HepG2 (cell line): ENCODE measurements at regions not wholly inside any gene's neighbourhood (a gene's known extent, or its start where the extent isn't known, plus 50 kb on each side); places are given as distances from the start of the nearest gene placed in this dataset.

Experiments
- DR1 ChIP-seq: sonication (generic); formaldehyde crosslinking; IDR thresholded peaks from 2 replicates; pipeline ENCODE4 v1.8.0; 2021; ENCODE audit warnings: mild to moderate bottlenecking, missing genetic modification reagents, inconsistent platforms
- GTF3A ChIP-seq: sonication (generic); formaldehyde crosslinking; conservative IDR thresholded peaks from 2 replicates; pipeline ENCODE4 v1.4.0; 2020; ENCODE audit warnings: mild to moderate bottlenecking, missing genetic modification reagents
- HNF4A ChIP-seq: sonication (generic); formaldehyde crosslinking; IDR thresholded peaks from 2 replicates; pipeline ENCODE4 v1.4.0; 2020; ENCODE audit warnings: missing genetic modification reagents
- MAZ ChIP-seq, 2 experiments: sonication (generic) in 1 of 2; formaldehyde crosslinking in 1 of 2; IDR thresholded peaks; 2 replicates each; pipeline versions ENCODE4 v1.5.0 to v1.6.1; 2012 to 2020; ENCODE audit warnings: low read depth in 2 of 2, mild to moderate bottlenecking in 2 of 2, borderline replicate concordance in 1 of 2, improper control_type of control experiment in 1 of 2, low read length in 1 of 2, missing genetic modification reagents in 1 of 2, moderate library complexity in 1 of 2
- NFE2L1 ChIP-seq: sonication (generic); formaldehyde crosslinking; IDR thresholded peaks from 2 replicates; pipeline ENCODE4 v1.4.0; 2020; ENCODE audit warnings: missing genetic modification reagents, mild to moderate bottlenecking, borderline replicate concordance
- NONO ChIP-seq, 2 experiments: fragments of 450-650 bp in 1 of 2; sonication (generic) in 1 of 2; formaldehyde crosslinking in 1 of 2; IDR thresholded peaks in 1 of 2; conservative IDR thresholded peaks in 1 of 2; 2 replicates each; pipeline versions ENCODE4 v1.6.1 to v1.8.0; 2017 to 2022; ENCODE audit warnings: mild to moderate bottlenecking in 1 of 2, missing genetic modification reagents in 1 of 2, moderate library complexity in 1 of 2
- RFX5 ChIP-seq: IDR thresholded peaks from 2 replicates; pipeline ENCODE4 v1.6.1; 2011; ENCODE audit warnings: low read depth, low read length, improper control_type of control experiment
- TIGD3 ChIP-seq: sonication (generic); formaldehyde crosslinking; IDR thresholded peaks from 2 replicates; pipeline ENCODE4 v1.5.1; 2020; ENCODE audit warnings: mild to moderate bottlenecking, missing genetic modification reagents, borderline replicate concordance
- ZMYM4 ChIP-seq: sonication (generic); formaldehyde crosslinking; IDR thresholded peaks from 2 replicates; pipeline ENCODE4 v1.8.1; 2023; ENCODE audit warnings: mild to moderate bottlenecking, missing genetic modification reagents
- ZNF121 ChIP-seq: sonication (generic); formaldehyde crosslinking; IDR thresholded peaks from 2 replicates; pipeline ENCODE4 v1.5.0; 2020; ENCODE audit warnings: mild to moderate bottlenecking, missing genetic modification reagents
- ZNF556 ChIP-seq: sonication (generic); formaldehyde crosslinking; IDR thresholded peaks from 2 replicates; pipeline ENCODE4 v1.4.0; 2020; ENCODE audit warnings: mild to moderate bottlenecking, missing genetic modification reagents, borderline replicate concordance
- ZNF704 ChIP-seq: sonication (generic); formaldehyde crosslinking; IDR thresholded peaks from 2 replicates; pipeline ENCODE4 v1.8.1; 2023; ENCODE audit warnings: mild to moderate bottlenecking, inconsistent platforms, moderate library complexity, missing genetic modification reagents, borderline replicate concordance
- ZSCAN29 ChIP-seq: sonication (generic); formaldehyde crosslinking; conservative IDR thresholded peaks from 2 replicates; pipeline ENCODE4 v1.4.0; 2020; ENCODE audit warnings: mild to moderate bottlenecking, missing genetic modification reagents
- TF ChIP-seq, protein P1 (sequence below): sonication (generic); formaldehyde crosslinking; IDR thresholded peaks from 2 replicates; pipeline ENCODE4 v1.5.0; 2020; ENCODE audit warnings: mild to moderate bottlenecking, missing genetic modification reagents, borderline replicate concordance
- TF ChIP-seq, protein P2 (sequence below): sonication (generic); formaldehyde crosslinking; IDR thresholded peaks from 2 replicates; pipeline ENCODE4 v1.8.0; 2022; ENCODE audit warnings: mild to moderate bottlenecking, missing genetic modification reagents; ENCODE audit not compliant: insufficient replicate concordance
- TF ChIP-seq, protein P3 (sequence below): sonication (generic); formaldehyde crosslinking; IDR thresholded peaks from 2 replicates; pipeline ENCODE4 v1.4.0; 2020; ENCODE audit warnings: missing genetic modification reagents, low read depth, mild to moderate bottlenecking, borderline replicate concordance
- TF ChIP-seq, protein P4 (sequence below): sonication (generic); formaldehyde crosslinking; IDR thresholded peaks from 2 replicates; pipeline ENCODE4 v1.5.0; 2020; ENCODE audit warnings: missing genetic modification reagents

DNA sequence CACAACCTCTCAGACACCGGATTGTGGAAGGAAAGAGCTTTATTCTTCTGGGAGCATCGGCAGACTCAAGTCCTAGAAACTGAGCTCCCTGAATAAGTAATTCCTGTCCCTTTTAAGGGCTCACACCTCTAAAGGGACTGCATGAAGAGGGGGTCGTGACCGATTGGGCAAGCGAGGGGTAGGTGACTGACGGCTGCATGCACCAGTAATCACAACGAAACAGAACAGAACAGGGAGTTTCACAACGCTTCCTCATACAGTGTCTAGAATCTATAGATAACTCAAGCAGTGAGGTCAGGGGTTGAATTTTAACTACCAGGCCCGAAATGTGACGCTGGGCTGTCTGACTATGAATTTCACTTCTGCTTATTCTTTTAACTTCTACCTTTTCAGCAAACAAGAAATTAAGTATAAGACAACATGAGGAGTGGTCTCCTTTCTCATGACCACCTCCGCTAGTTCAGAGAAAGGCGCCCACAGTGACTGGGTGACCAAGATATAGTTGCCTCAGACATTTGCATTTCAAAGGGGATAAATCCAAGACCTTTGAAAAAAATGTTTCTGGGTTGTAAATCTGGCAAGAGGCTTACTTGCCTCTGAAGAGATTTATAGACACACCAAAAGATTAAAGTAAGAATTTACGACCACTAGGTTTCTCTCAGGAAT is 88.4 kb upstream of the ATF7IP2 start (continued):
- TF ChIP-seq, protein P1, sequence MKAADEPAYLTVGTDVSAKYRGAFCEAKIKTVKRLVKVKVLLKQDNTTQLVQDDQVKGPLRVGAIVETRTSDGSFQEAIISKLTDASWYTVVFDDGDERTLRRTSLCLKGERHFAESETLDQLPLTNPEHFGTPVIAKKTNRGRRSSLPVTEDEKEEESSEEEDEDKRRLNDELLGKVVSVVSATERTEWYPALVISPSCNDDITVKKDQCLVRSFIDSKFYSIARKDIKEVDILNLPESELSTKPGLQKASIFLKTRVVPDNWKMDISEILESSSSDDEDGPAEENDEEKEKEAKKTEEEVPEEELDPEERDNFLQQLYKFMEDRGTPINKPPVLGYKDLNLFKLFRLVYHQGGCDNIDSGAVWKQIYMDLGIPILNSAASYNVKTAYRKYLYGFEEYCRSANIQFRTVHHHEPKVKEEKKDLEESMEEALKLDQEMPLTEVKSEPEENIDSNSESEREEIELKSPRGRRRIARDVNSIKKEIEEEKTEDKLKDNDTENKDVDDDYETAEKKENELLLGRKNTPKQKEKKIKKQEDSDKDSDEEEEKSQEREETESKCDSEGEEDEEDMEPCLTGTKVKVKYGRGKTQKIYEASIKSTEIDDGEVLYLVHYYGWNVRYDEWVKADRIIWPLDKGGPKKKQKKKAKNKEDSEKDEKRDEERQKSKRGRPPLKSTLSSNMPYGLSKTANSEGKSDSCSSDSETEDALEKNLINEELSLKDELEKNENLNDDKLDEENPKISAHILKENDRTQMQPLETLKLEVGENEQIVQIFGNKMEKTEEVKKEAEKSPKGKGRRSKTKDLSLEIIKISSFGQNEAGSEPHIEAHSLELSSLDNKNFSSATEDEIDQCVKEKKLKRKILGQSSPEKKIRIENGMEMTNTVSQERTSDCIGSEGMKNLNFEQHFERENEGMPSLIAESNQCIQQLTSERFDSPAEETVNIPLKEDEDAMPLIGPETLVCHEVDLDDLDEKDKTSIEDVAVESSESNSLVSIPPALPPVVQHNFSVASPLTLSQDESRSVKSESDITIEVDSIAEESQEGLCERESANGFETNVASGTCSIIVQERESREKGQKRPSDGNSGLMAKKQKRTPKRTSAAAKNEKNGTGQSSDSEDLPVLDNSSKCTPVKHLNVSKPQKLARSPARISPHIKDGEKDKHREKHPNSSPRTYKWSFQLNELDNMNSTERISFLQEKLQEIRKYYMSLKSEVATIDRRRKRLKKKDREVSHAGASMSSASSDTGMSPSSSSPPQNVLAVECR (CRISPR knock-in tag), result no peak; the same call in 1 of the 2 replicates
- TF ChIP-seq, protein P2, sequence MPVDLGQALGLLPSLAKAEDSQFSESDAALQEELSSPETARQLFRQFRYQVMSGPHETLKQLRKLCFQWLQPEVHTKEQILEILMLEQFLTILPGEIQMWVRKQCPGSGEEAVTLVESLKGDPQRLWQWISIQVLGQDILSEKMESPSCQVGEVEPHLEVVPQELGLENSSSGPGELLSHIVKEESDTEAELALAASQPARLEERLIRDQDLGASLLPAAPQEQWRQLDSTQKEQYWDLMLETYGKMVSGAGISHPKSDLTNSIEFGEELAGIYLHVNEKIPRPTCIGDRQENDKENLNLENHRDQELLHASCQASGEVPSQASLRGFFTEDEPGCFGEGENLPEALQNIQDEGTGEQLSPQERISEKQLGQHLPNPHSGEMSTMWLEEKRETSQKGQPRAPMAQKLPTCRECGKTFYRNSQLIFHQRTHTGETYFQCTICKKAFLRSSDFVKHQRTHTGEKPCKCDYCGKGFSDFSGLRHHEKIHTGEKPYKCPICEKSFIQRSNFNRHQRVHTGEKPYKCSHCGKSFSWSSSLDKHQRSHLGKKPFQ (CRISPR knock-in tag), result no peak
- TF ChIP-seq NFE2L1 (CRISPR knock-in tag) (no peak), ZNF121 (CRISPR knock-in tag) (no peak), ZNF556 (CRISPR knock-in tag) (peak; percentile 68; the same call in 1 of the 2 replicates), HNF4A (CRISPR knock-in tag) (peak; percentile 33), MAZ (IDR thresholded peaks at IDR 0.05; ENCODE audit: borderline replicate concordance, low read depth, low read length) (no peak), MAZ (CRISPR knock-in tag; IDR thresholded peaks at IDR 0.05; ENCODE audit: low read depth) (no peak), TIGD3 (no peak), DR1 (CRISPR knock-in tag) (no peak), ZSCAN29 (no peak), ZMYM4 (CRISPR knock-in tag) (peak; percentile 84), ZNF704 (CRISPR knock-in tag) (no peak), GTF3A (no peak), RFX5 (no peak), NONO (IDR thresholded peaks at IDR 0.05) (no peak), NONO (CRISPR knock-in tag; conservative IDR thresholded peaks at IDR 0.05) (no peak)
- TF ChIP-seq, protein P3, sequence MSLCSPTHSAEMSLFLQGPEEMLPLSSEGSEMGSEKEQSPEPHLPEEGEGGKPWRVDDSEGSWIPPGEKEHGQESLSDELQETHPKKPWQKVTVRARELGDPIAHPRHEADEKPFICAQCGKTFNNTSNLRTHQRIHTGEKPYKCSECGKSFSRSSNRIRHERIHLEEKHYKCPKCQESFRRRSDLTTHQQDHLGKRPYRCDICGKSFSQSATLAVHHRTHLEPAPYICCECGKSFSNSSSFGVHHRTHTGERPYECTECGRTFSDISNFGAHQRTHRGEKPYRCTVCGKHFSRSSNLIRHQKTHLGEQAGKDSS (CRISPR knock-in tag), result no peak
- TF ChIP-seq, protein P4, sequence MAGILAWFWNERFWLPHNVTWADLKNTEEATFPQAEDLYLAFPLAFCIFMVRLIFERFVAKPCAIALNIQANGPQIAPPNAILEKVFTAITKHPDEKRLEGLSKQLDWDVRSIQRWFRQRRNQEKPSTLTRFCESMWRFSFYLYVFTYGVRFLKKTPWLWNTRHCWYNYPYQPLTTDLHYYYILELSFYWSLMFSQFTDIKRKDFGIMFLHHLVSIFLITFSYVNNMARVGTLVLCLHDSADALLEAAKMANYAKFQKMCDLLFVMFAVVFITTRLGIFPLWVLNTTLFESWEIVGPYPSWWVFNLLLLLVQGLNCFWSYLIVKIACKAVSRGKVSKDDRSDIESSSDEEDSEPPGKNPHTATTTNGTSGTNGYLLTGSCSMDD (CRISPR knock-in tag), result no peak
